ENCODE measurements at regions not wholly inside any gene's neighbourhood (a gene's known extent, or its start where the extent isn't known, plus 50 kb on each side); places are given as distances from the start of the nearest gene placed in this dataset.

DNA sequence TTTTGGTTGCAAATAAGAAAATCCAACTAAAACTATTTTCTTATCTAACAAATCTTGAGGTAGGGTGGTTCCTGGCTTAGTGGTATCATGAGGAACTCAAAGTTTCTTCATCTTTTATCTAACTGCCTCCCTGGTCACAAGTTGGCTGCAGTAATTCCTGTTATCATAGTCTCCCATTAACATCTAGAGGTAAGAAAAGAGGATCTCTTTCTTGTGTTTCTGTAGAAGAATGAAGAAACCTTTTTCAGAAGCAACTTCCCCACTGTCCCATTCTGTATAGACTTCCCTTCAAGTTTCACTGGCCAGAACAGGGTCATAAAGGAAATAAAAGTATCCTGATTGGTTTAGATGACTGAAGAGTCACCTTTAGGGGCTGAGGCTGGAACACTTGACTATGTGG lies 81.8 kb upstream of the ELL2 start:
- Mint-ChIP-seq H3K4me1 (ENCODE audit: low read depth) (no peaks in the 10 kb centered on the region), H3K9me3 (peaks cover 1% of the 10 kb centered on the region), H3K36me3 (ENCODE audit: low read depth) (no peaks in the 10 kb centered on the region), H3K27ac (no peak overlapping the region), H3K27me3 (peaks cover 6% of the 10 kb centered on the region), H3K4me3 (no peak overlapping the region)
- no peak for DNase-seq

DNA sequence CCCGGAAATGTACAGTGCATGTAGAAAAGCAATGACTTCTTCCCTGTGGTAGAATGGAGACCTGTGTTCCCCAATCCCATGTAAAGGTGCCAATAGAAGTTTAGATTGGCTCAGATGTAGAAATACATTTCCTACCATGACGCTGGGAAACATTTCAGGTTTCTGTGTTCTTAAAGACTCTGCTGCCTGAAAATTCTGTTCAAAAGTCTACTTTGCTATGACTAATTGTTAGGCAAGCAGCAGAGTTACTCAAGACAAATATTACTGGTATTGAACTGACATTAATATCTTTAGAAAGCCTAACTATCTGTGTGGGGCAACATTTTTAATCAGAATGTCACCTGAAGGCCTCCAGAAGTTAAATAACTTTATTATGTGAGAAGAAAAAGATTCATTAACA lies 75.5 kb upstream of the ELL2 start:
- H3K4me3 Mint-ChIP-seq = no peak overlapping the region
- H3K27ac Mint-ChIP-seq = no peak overlapping the region
- H3K27me3 Mint-ChIP-seq = peaks cover 6% of the 10 kb centered on the region
- peaks cover 2% of the 10 kb centered on the region for H3K9me3 Mint-ChIP-seq
- DNase-seq = no peak
- no peaks in the 10 kb centered on the region for H3K4me1 Mint-ChIP-seq (ENCODE audit: low read depth)
- H3K36me3 Mint-ChIP-seq (ENCODE audit: low read depth) = no peaks in the 10 kb centered on the region

DNA sequence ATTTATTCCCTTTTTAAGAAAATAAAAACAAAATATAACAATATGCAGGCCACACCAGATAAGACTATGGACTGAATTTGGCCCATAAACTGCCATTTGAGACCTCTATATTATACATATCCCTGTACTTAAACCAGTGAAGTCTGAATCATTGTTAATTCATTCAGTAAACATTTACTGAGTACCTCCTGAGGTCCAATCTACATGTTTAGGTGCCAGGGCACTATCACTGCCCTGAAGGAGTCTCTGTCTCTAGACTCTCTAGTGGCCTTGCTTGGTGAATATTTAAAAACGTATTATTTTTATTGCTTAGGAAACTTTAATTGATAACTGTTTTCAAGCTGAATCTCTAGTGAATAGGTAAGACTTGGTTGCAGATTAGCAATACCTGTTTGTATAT lies 74.7 kb upstream of the ELL2 start:
- no peaks in the 10 kb centered on the region for H3K36me3 Mint-ChIP-seq (ENCODE audit: low read depth)
- H3K27ac Mint-ChIP-seq = no peak overlapping the region
- H3K4me1 Mint-ChIP-seq (ENCODE audit: low read depth) = no peaks in the 10 kb centered on the region
- peaks cover 2% of the 10 kb centered on the region for H3K9me3 Mint-ChIP-seq
- H3K27me3 Mint-ChIP-seq = peaks cover 6% of the 10 kb centered on the region
- DNase-seq = no peak
- H3K4me3 Mint-ChIP-seq = no peak overlapping the region

DNA sequence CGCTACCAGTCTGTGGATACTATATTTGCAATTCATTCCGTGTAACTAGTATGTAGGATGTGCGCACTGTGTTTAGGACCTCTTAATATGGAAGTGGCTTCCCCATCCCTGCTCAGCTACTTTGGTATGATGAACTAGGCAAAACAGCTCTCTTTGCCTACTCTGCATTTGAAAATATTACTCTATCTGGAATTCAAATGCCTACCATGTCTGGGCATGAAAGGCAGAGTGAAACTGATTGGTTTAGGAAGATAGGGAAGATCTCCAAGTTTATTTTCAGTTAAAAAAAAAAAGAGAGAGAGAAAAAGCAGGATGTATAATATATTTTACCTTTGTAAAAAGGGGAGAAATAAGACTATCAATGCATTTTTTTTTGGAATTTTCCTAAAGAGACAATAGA lies 74.1 kb upstream of the ELL2 start:
- Mint-ChIP-seq H3K27me3 (peaks cover 6% of the 10 kb centered on the region), H3K36me3 (ENCODE audit: low read depth) (no peaks in the 10 kb centered on the region), H3K27ac (no peak overlapping the region), H3K4me3 (no peak overlapping the region), H3K9me3 (peaks cover 2% of the 10 kb centered on the region), H3K4me1 (ENCODE audit: low read depth) (no peaks in the 10 kb centered on the region)
- no peak for DNase-seq

DNA sequence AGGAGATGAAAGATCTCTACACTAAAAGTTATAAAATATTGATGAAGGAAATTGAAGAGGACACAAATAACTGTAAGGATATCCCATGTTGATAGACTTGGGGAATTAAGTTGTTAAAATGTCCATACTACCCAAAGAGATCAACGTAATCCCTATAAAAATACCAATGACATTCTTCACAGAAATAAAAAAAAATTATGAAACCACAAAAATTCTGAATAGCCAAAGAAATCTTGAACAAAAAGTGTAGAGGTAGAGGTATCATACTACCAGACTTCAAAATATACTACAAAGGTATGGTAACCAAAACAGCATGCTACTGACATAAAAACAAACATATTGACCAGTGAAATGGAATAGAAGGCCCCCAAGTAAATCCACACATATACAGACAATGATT lies 71.5 kb upstream of the ELL2 start:
- H3K4me3 Mint-ChIP-seq = no peak overlapping the region
- no peaks in the 10 kb centered on the region for H3K4me1 Mint-ChIP-seq (ENCODE audit: low read depth)
- no peak overlapping the region for H3K27ac Mint-ChIP-seq
- H3K9me3 Mint-ChIP-seq = no peaks in the 10 kb centered on the region
- no peaks in the 10 kb centered on the region for H3K36me3 Mint-ChIP-seq (ENCODE audit: low read depth)
- no peaks in the 10 kb centered on the region for H3K27me3 Mint-ChIP-seq
- DNase-seq = no peak

DNA sequence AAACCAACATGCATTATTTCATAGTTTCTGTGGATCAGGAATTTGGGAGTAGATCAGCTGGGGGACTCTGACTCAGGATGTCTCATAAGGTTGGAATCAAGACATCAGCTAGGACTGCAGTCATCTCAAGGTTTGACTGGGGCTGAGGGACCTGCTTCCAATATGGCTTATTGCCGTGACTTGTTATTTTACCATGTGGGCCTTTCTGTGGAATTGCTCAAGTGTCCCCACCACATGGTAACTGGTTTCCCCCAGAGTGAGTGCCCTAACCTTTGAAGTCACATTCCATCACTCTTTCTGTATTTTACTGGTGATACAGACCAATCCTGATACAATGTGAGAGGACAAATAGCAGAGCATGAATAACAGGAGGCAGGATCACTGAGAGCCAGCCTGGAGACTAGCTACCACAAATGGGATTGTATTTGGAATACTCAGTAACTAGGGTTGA lies 70.2 kb upstream of the ELL2 start:
- no peak for DNase-seq
- Mint-ChIP-seq H3K9me3 (no peaks in the 10 kb centered on the region), H3K27me3 (no peaks in the 10 kb centered on the region), H3K36me3 (ENCODE audit: low read depth) (no peaks in the 10 kb centered on the region), H3K27ac (no peak overlapping the region), H3K4me1 (ENCODE audit: low read depth) (no peaks in the 10 kb centered on the region), H3K4me3 (no peak overlapping the region)

DNA sequence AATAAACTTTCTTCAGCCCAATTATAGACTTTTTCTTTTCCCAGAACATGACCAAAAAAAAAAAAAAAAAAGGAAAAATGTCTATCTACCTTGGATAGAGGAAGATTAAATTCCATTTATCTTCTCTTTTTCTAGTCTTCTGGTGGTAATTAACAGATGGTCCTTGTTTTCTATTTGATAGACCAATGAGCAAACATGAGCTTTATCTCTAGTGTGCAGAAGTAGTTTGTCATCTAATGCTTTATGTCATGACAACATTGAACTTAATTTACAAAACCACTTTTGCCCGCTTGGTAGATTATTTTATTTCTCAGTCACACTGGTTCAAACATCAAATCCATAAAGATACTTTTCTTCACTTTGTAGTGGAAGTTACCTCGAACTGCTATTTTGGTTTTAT lies 69.5 kb upstream of the ELL2 start:
- Mint-ChIP-seq H3K4me3 (no peak overlapping the region), H3K27me3 (no peaks in the 10 kb centered on the region), H3K36me3 (ENCODE audit: low read depth) (no peaks in the 10 kb centered on the region), H3K9me3 (no peaks in the 10 kb centered on the region), H3K27ac (no peak overlapping the region), H3K4me1 (ENCODE audit: low read depth) (peaks cover 1% of the 10 kb centered on the region)
- no peak for DNase-seq

DNA sequence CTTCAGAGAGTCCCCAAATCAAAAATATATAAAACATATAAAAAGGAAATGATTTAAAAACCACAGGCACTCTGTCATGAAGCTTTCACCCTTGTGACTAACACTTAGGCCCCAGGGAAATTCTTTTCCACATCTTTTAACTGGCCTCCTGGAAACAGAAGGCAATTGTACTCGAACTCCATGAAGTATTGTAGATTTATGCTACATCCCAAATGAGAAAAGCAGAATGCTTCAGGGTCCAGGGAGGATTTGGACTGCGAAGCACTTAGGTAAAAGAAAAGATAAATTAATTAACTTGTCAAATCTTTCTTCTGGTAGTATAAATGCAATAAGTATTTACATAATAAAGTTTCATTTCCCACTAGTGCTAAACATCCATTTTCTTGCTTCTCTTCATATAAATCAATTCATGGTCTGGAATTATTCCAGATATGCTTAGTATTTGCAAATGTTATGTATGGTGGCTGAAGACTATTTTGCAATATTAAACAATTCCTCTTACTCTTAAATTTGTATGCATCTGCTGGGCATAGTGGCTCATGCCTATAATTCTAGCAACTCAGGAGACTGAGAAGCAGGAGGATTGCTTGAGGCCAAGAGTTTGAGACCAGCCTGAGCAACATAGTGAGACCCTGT lies 64.9 kb upstream of the ELL2 start:
- Mint-ChIP-seq H3K36me3 (ENCODE audit: low read depth) (no peaks in the 10 kb centered on the region), H3K27ac (no peak overlapping the region), H3K9me3 (no peaks in the 10 kb centered on the region), H3K4me1 (ENCODE audit: low read depth) (peaks cover 3% of the 10 kb centered on the region), H3K27me3 (peaks cover 7% of the 10 kb centered on the region), H3K4me3 (no peak overlapping the region)
- no peak for DNase-seq

DNA sequence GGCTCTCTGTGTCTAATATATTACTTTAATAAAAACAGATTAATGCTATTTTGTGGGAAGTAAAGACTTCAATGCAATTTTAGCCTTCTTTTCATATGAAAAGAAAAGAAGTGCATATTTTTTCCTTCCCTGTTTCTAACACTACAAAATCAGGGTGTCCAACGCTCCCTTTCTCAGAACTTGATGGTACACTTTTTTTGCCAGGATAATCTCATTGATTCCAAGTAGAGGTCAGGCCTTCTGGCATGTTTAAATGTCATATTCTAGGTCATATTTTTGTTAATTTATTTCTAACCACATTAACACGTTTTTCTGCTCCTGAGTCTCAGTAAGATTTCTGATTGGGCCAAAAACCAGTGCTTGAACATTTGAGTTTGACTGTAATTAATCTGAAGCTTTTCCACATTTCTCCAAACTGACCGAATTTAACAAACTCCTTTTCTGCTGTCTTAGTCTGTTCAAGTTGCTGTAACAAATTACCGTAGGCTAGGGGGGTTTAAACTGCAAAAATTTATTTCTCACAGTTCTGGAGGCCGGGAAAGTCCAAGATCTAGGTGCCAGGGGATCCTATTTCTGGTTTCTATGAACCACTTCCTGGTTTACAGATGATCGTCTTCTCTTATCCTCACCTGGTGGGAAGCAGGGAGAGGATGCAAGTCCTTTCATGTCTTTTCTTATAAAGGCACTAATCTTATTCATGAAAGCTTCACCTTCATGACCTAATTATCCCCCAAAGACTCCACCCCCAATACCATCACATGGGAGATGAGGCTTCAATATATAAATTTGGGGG lies 63.2 kb upstream of the ELL2 start:
- DNase-seq = no peak
- H3K4me1 Mint-ChIP-seq (ENCODE audit: low read depth) = peaks cover 3% of the 10 kb centered on the region
- H3K4me3 Mint-ChIP-seq = no peak overlapping the region
- H3K27me3 Mint-ChIP-seq = peaks cover 7% of the 10 kb centered on the region
- H3K36me3 Mint-ChIP-seq (ENCODE audit: low read depth) = no peaks in the 10 kb centered on the region
- H3K9me3 Mint-ChIP-seq = no peaks in the 10 kb centered on the region
- no peak overlapping the region for H3K27ac Mint-ChIP-seq

DNA sequence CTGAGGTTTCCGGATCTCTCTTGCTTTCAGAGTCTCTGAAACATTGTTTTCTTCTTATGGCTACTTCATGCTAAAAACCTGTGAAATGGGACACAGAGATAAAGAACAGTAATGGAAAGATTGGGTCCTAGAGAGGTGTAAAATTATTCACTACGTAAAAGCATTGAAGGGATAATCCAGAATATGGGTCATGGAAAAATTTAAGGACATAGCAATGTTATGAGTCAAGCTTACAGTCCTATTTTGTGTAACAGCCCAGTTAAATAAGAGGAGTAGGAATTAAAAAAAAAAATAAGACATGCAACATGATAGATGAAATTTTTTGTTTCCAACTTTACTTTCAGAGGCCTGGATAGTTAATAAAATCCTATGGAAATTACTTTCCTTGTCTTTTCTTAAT lies 61.9 kb upstream of the ELL2 start:
- H3K27me3 Mint-ChIP-seq = peaks cover 15% of the 10 kb centered on the region
- no peak overlapping the region for H3K4me3 Mint-ChIP-seq
- H3K4me1 Mint-ChIP-seq (ENCODE audit: low read depth) = peaks cover 3% of the 10 kb centered on the region
- no peak overlapping the region for H3K27ac Mint-ChIP-seq
- no peak for DNase-seq
- H3K36me3 Mint-ChIP-seq (ENCODE audit: low read depth) = no peaks in the 10 kb centered on the region
- no peaks in the 10 kb centered on the region for H3K9me3 Mint-ChIP-seq

DNA sequence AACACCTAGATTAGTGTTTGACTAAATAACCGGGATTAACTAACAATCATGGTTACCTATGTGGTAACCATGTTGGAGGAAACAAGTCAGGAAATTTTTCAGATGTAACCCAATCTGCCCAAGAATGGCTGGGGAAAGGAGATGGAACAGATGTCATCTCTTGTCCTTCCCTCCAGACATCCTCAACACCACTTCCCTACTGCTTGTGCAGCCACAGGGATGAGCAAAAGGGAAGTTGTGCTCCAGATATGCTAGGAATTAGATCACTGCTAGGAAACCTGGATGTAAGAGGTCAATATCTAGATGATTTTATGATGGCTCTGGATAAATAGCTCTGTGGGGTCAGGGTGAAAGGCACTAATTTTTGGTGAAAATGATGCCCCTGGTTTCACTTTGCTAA lies 61.3 kb upstream of the ELL2 start:
- no peaks in the 10 kb centered on the region for H3K9me3 Mint-ChIP-seq

DNA sequence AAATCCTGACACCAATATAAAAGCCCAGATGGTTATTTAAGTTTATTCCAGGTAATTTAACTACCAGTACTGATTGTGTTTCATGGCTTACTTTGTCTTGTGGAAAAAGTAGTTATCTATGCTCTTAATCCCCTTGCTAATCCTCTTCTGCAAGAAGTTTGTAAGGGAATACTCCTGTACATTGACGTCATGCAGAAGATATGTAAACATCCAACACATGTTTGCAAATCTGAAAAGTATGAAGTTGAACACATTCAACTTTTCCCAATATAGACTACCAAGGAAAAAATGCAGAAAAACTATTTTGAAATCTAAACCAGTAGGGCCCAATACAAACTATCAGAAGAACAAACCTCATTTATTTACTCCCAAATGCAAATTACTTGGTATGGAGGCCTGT lies 56.3 kb upstream of the ELL2 start:
- no peak for DNase-seq
- Mint-ChIP-seq H3K36me3 (ENCODE audit: low read depth) (no peaks in the 10 kb centered on the region), H3K9me3 (peaks cover 3% of the 10 kb centered on the region), H3K4me1 (ENCODE audit: low read depth) (peaks cover 1% of the 10 kb centered on the region), H3K4me3 (no peak overlapping the region), H3K27ac (no peak overlapping the region), H3K27me3 (peaks cover 18% of the 10 kb centered on the region)

More for the DNA sequence above, 61.3 kb upstream of the ELL2 start:
- Mint-ChIP-seq H3K36me3 (ENCODE audit: low read depth) (no peaks in the 10 kb centered on the region), H3K4me3 (no peak overlapping the region), H3K4me1 (ENCODE audit: low read depth) (peaks cover 3% of the 10 kb centered on the region), H3K27ac (no peak overlapping the region), H3K27me3 (peaks cover 15% of the 10 kb centered on the region)
- no peak for DNase-seq

DNA sequence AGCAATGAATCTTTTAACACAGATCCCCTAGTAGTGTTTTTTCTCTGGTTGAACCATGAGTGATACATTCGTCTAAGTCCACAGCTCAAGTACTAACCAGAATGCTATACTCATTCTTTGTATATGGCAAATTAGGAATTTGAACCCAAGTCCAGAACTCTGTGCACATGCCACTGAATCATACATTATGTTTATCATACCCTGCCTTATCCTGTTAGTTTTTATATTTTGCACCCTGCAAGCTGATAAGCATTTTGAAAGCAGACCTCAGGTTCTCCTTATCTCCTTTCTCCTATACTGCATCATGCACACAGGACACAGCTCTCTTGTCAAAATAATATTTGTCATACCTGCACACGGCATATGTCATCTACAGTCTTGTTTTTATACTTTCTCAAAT lies 54.6 kb upstream of the ELL2 start:
- Mint-ChIP-seq H3K27ac (no peak overlapping the region), H3K4me1 (ENCODE audit: low read depth) (peaks cover 1% of the 10 kb centered on the region), H3K9me3 (peaks cover 3% of the 10 kb centered on the region), H3K4me3 (no peak overlapping the region), H3K36me3 (ENCODE audit: low read depth) (no peaks in the 10 kb centered on the region), H3K27me3 (peaks cover 12% of the 10 kb centered on the region)
- no peak for DNase-seq

DNA sequence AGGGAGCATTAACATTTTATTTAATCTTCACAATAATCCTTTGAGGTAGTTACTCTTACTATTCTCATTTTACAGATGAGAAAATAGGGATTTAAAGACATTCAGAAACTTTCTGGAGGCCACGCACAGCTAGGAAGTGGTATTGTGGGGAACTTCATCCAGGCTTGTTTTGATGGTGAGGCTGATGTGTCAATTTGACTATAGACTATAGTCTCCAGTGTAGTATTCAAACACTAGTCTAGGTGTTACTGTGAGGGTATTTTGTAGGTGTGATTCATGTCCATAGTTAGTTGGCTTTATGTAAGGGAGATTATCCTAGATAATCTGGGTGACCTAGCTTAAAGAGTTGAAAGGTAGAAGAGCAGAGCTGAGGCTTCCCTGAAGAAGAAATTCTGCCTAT lies 54.1 kb upstream of the ELL2 start:
- peaks cover 1% of the 10 kb centered on the region for H3K4me1 Mint-ChIP-seq (ENCODE audit: low read depth)

DNA sequence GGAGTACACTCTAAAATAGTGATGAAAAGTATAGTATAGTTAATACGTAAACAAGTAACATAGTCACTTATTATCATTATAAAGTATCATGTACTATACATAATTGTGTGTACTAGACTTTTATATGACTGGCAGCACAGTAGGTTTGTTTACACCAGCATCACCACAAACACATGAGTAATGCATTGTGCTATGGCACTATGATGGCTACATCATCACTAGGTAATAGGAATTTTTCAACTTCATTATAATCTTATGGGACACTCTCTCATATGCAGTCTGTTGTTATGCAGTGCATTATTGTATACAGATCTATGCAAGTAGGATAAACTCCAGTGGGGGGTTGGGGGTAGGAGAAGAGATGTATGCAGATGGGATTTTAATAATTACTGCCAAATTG lies 52.7 kb upstream of the ELL2 start:
- Mint-ChIP-seq H3K27ac (no peak overlapping the region), H3K4me3 (no peak overlapping the region), H3K4me1 (ENCODE audit: low read depth) (peaks cover 1% of the 10 kb centered on the region), H3K9me3 (peaks cover 3% of the 10 kb centered on the region), H3K27me3 (peaks cover 10% of the 10 kb centered on the region), H3K36me3 (ENCODE audit: low read depth) (no peaks in the 10 kb centered on the region)
- no peak for DNase-seq

More for the DNA sequence above, 54.1 kb upstream of the ELL2 start:
- Mint-ChIP-seq H3K27ac (no peak overlapping the region), H3K4me3 (no peak overlapping the region), H3K36me3 (ENCODE audit: low read depth) (no peaks in the 10 kb centered on the region), H3K27me3 (peaks cover 12% of the 10 kb centered on the region), H3K9me3 (peaks cover 3% of the 10 kb centered on the region)
- no peak for DNase-seq

Data from activated T-cell treated with anti-CD3 and anti-CD28 coated beads, Interleukin-2, amount 50 U/mL, for 24 hours (primary cell).